ENCODE measurements at regions not wholly inside any gene's neighbourhood (a gene's known extent, or its start where the extent isn't known, plus 50 kb on each side); places are given as distances from the start of the nearest gene placed in this dataset.
"Not testable (repeated sequence)": the region's sequence is repeated elsewhere in the genome, so short reads cannot be mapped to it uniquely, and the experiment has no call there.

GRCh38 chr13:90884066-90884465 lies 463.4 kb upstream of the MIR17HG start:
- WGBS, 2 experiments (ENCODE audit: insufficient coverage in 2 of 2), result 85 to 89% methylated on average over 2 to 3 of the region's 5 CpGs
- no peaks in the 10 kb centered on the region for H3K9me3 ChIP-seq (ENCODE audit: control insufficient read depth, low read length)
- no peaks in the 10 kb centered on the region for H3K36me3 ChIP-seq (ENCODE audit: control insufficient read depth, insufficient read depth, low read length)
- no peak overlapping the region for H3K4me3 ChIP-seq (ENCODE audit: extremely low read depth, insufficient read depth, low read length, poor library complexity, severe bottlenecking)
- H3K4me1 ChIP-seq (ENCODE audit: control insufficient read depth, insufficient read depth, low read length, poor library complexity, severe bottlenecking), result no peaks in the 10 kb centered on the region
- no peak overlapping the region for H3K27ac ChIP-seq (ENCODE audit: low read depth, low read length, severe bottlenecking)

DNA sequence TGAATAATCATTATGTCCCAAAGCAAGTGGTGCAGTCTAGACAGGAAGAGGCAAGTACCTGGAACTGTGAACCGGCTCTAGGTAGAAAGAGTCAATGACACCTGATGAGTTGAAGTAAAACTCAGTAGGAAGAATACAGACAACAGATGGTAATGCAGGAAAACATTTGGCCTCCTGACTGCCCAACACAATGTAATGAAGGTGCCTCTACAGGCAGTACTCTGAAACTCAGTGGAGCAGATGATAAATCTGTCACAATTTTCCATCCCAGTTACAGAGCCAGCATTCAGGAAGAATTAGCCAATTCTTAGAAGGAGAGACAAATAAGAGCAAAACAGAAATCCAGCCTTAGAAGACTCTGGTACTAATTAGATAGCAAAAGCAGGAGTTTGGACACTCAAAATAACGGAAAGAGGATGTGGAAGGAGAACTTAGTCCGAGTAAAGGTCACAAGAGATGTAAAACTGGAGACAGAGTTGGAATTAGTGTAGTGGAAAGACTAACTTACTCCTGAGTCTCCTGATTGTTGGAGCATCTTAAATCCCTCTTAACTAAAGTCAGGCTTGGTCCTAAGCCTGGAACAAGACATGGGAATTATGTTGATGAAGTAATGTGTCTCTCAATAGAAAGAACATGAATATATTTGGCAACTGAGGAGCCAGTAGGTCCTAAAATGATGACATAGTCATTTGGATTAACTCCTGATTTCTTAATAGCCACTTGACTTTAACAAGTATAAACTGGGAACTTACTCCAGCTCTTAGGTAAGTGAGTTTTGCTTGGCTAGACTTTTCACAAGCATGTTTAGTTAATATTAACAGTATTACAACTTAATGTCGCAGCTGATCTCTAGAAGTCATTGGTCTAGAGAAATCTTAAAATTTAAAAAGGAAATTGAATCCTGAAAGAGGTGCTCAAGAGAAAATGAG lies 457.3 kb upstream of the MIR17HG start:
- no peak overlapping the region for H3K27ac ChIP-seq (ENCODE audit: low read depth, low read length, severe bottlenecking)
- no peak overlapping the region for H3K4me3 ChIP-seq (ENCODE audit: extremely low read depth, insufficient read depth, low read length, poor library complexity, severe bottlenecking)
- H3K9me3 ChIP-seq (ENCODE audit: control insufficient read depth, low read length), result no peaks in the 10 kb centered on the region
- no peaks in the 10 kb centered on the region for H3K36me3 ChIP-seq (ENCODE audit: control insufficient read depth, insufficient read depth, low read length)
- WGBS, 2 experiments (ENCODE audit: insufficient coverage in 2 of 2), result 71 to 81% methylated on average over 3 of the region's 4 CpGs
- no peaks in the 10 kb centered on the region for H3K4me1 ChIP-seq (ENCODE audit: control insufficient read depth, insufficient read depth, low read length, poor library complexity, severe bottlenecking)

DNA sequence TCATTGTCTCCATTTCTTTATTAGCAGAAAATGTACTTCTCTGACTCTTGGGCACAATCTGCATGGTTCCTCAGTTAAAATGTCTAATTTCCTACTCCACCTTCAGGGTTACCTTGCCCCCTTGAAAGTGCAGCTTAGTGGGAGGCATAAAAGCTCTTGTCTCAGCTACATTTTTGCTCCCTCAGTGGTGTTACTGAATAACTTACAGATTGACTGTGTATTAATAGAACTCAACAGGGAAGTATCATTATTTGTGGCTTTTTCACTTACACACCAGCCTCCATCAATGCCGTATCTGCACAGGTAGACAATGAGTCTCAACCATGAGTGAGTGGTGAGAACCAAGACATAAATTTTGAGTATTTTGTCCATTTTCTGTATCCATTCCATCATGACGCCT lies 456.2 kb upstream of the MIR17HG start:
- H3K4me1 ChIP-seq (ENCODE audit: control insufficient read depth, insufficient read depth, low read length, poor library complexity, severe bottlenecking), result no peaks in the 10 kb centered on the region
- H3K4me3 ChIP-seq (ENCODE audit: extremely low read depth, insufficient read depth, low read length, poor library complexity, severe bottlenecking), result no peak overlapping the region
- no peaks in the 10 kb centered on the region for H3K36me3 ChIP-seq (ENCODE audit: control insufficient read depth, insufficient read depth, low read length)
- WGBS, 2 experiments (ENCODE audit: insufficient coverage in 2 of 2), result no CpG with 5 or more reads among the region's 2 CpGs
- H3K9me3 ChIP-seq (ENCODE audit: control insufficient read depth, low read length), result no peaks in the 10 kb centered on the region
- no peak overlapping the region for H3K27ac ChIP-seq (ENCODE audit: low read depth, low read length, severe bottlenecking)

DNA sequence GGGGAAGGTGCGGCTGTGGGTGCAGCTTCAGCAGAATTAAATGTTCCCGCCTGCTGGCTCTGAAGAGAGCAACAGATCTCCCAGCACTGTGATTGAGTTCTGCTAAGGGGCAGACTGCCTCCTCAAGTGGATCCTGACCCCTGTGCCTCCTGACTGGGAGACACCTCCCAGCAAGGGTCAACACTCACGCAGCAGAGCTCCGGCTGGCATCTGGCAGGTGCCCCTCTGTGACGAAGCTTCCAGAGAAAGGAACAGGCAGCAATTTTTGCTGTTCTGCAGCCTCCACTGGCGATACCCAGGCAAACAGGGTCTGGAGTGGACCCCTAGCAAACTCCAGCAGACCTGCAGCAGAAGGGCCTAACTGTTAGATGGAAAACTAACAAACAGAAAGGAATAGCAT lies 454.3 kb upstream of the MIR17HG start:
- H3K9me3 ChIP-seq (ENCODE audit: control insufficient read depth, low read length); H3K36me3 ChIP-seq (ENCODE audit: control insufficient read depth, insufficient read depth, low read length); H3K4me3 ChIP-seq (ENCODE audit: extremely low read depth, insufficient read depth, low read length, poor library complexity, severe bottlenecking); H3K4me1 ChIP-seq (ENCODE audit: control insufficient read depth, insufficient read depth, low read length, poor library complexity, severe bottlenecking); H3K27ac ChIP-seq (ENCODE audit: low read depth, low read length, severe bottlenecking): not testable (repeated sequence)
- WGBS, 2 experiments (ENCODE audit: insufficient coverage in 2 of 2), result 78 to 85% methylated on average over 5 to 6 of the region's 6 CpGs

- no peaks in the 10 kb centered on the region for H3K9me3 ChIP-seq (ENCODE audit: control insufficient read depth, low read length)
- H3K36me3 ChIP-seq (ENCODE audit: control insufficient read depth, insufficient read depth, low read length), result no peaks in the 10 kb centered on the region
- no peaks in the 10 kb centered on the region for H3K4me1 ChIP-seq (ENCODE audit: control insufficient read depth, insufficient read depth, low read length, poor library complexity, severe bottlenecking)
- no peak overlapping the region for H3K27ac ChIP-seq (ENCODE audit: low read depth, low read length, severe bottlenecking)
- WGBS, 2 experiments (ENCODE audit: insufficient coverage in 2 of 2), result 88 to 100% methylated on average over 1 to 2 of the region's 2 CpGs
- H3K4me3 ChIP-seq (ENCODE audit: extremely low read depth, insufficient read depth, low read length, poor library complexity, severe bottlenecking), result no peak overlapping the region
Measured at GRCh38 chr13:90896002-90896401, 451.5 kb upstream of the MIR17HG start.

- Histone ChIP-seq H3K36me3 (ENCODE audit: control insufficient read depth, insufficient read depth, low read length) (no peaks in the 10 kb centered on the region), H3K4me3 (ENCODE audit: extremely low read depth, insufficient read depth, low read length, poor library complexity, severe bottlenecking) (no peak overlapping the region), H3K27ac (ENCODE audit: low read depth, low read length, severe bottlenecking) (no peak overlapping the region), H3K4me1 (ENCODE audit: control insufficient read depth, insufficient read depth, low read length, poor library complexity, severe bottlenecking) (no peaks in the 10 kb centered on the region), H3K9me3 (ENCODE audit: control insufficient read depth, low read length) (no peaks in the 10 kb centered on the region)
- no CpG with 5 or more reads among the region's 1 CpG for WGBS, 2 experiments (ENCODE audit: insufficient coverage in 2 of 2)
Measured at GRCh38 chr13:90898811-90899210, 448.7 kb upstream of the MIR17HG start.

DNA sequence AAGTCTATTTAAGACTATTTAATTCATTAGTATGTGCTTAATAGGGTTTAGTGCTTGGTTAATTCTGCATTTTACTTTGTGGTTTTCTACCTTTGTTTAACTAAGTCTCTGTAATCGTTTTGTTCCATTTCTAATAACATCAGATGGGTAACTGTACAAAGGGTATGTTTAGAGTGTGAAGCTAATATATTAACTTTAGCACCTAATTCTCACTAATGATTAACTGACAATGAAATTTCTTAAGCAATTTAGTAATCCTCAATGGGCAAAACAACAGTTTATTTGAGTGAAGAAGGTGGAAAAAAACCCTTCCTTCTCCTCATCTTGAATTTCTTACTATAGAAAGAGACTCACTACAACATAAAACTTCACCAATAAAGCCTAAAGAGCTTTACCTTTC lies 448.1 kb upstream of the MIR17HG start:
- no peaks in the 10 kb centered on the region for H3K4me1 ChIP-seq (ENCODE audit: control insufficient read depth, insufficient read depth, low read length, poor library complexity, severe bottlenecking)
- H3K27ac ChIP-seq (ENCODE audit: low read depth, low read length, severe bottlenecking), result no peak overlapping the region
- no CpG with 5 or more reads among the region's 1 CpG for WGBS, 2 experiments (ENCODE audit: insufficient coverage in 2 of 2)
- H3K9me3 ChIP-seq (ENCODE audit: control insufficient read depth, low read length), result no peaks in the 10 kb centered on the region
- H3K36me3 ChIP-seq (ENCODE audit: control insufficient read depth, insufficient read depth, low read length), result no peaks in the 10 kb centered on the region
- H3K4me3 ChIP-seq (ENCODE audit: extremely low read depth, insufficient read depth, low read length, poor library complexity, severe bottlenecking), result no peak overlapping the region

DNA sequence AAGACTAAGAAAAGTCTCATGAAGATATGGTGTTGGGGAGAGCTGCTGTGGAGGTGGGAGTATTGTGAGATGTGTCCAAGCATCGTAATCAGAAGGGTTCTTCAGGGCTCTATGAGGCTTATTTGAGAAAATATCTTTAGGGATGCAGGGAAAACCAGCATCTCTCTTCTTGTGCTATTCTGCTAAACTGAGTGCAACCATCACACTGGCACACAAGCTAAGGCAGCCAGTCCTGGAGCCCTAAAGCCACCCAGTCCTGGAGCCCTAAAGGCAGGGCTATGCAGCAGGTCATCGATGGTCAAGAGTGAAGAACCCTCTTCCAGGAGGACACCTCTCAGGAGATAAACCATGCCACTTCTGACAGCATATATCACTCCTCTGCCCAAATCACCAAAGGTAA lies 445.2 kb upstream of the MIR17HG start:
- no peak overlapping the region for H3K4me3 ChIP-seq (ENCODE audit: extremely low read depth, insufficient read depth, low read length, poor library complexity, severe bottlenecking)
- no peaks in the 10 kb centered on the region for H3K9me3 ChIP-seq (ENCODE audit: control insufficient read depth, low read length)
- no peaks in the 10 kb centered on the region for H3K36me3 ChIP-seq (ENCODE audit: control insufficient read depth, insufficient read depth, low read length)
- WGBS, 2 experiments (ENCODE audit: insufficient coverage in 2 of 2), result 83% methylated on average over 2 of the region's 2 CpGs; no CpG with 5 or more reads in 1 of the 2 experiments
- no peaks in the 10 kb centered on the region for H3K4me1 ChIP-seq (ENCODE audit: control insufficient read depth, insufficient read depth, low read length, poor library complexity, severe bottlenecking)
- H3K27ac ChIP-seq (ENCODE audit: low read depth, low read length, severe bottlenecking), result no peak overlapping the region

- H3K36me3 ChIP-seq (ENCODE audit: control insufficient read depth, insufficient read depth, low read length), result no peaks in the 10 kb centered on the region
- no peaks in the 10 kb centered on the region for H3K4me1 ChIP-seq (ENCODE audit: control insufficient read depth, insufficient read depth, low read length, poor library complexity, severe bottlenecking)
- no CpG with 5 or more reads among the region's 1 CpG for WGBS, 2 experiments (ENCODE audit: insufficient coverage in 2 of 2)
- no peaks in the 10 kb centered on the region for H3K9me3 ChIP-seq (ENCODE audit: control insufficient read depth, low read length)
- H3K4me3 ChIP-seq (ENCODE audit: extremely low read depth, insufficient read depth, low read length, poor library complexity, severe bottlenecking), result no peak overlapping the region
- H3K27ac ChIP-seq (ENCODE audit: low read depth, low read length, severe bottlenecking), result no peak overlapping the region
Measured at GRCh38 chr13:90906554-90906953, 440.9 kb upstream of the MIR17HG start.

- H3K4me3 ChIP-seq (ENCODE audit: extremely low read depth, insufficient read depth, low read length, poor library complexity, severe bottlenecking), result no peak overlapping the region
- no CpG with 5 or more reads among the region's 2 CpGs for WGBS, 2 experiments (ENCODE audit: insufficient coverage in 2 of 2)
- no peaks in the 10 kb centered on the region for H3K36me3 ChIP-seq (ENCODE audit: control insufficient read depth, insufficient read depth, low read length)
- no peaks in the 10 kb centered on the region for H3K9me3 ChIP-seq (ENCODE audit: control insufficient read depth, low read length)
- no peaks in the 10 kb centered on the region for H3K4me1 ChIP-seq (ENCODE audit: control insufficient read depth, insufficient read depth, low read length, poor library complexity, severe bottlenecking)
- H3K27ac ChIP-seq (ENCODE audit: low read depth, low read length, severe bottlenecking), result no peak overlapping the region
Measured at GRCh38 chr13:90908792-90909191, 438.7 kb upstream of the MIR17HG start.

DNA sequence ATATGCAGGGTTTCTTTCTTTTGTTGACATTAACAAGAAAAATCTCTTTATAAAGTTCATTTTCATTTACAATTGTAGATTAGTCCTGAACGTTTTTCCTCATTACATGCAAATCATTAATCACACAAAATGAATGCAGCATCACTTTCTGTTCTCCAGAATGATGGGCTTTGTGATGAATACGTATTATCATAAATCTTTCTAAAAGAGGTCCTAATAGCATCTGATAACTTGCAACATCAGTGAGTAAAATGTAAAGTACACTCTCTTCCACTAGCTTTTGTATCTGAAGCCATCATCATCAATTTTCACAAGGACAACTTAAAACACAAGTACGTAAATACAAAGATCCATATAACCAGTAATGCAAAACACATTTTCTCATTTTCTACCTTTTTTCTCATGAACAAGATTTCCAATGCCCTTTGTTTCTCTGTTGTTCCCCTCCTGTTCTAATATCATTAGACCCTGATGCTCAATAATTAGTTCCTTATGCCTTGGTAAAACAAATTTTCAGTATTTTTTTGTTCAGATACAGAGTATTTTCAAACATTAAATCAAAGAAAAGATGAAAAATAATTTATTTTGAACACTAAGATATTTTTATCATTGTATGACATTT lies 437.4 kb upstream of the MIR17HG start:
- WGBS, 2 experiments (ENCODE audit: insufficient coverage in 2 of 2), result 70 to 100% methylated on average over 1 to 2 of the region's 3 CpGs
- no peak overlapping the region for H3K27ac ChIP-seq (ENCODE audit: low read depth, low read length, severe bottlenecking)

More for the DNA sequence above, 437.4 kb upstream of the MIR17HG start:
- Histone ChIP-seq H3K36me3 (ENCODE audit: control insufficient read depth, insufficient read depth, low read length) (no peaks in the 10 kb centered on the region), H3K9me3 (ENCODE audit: control insufficient read depth, low read length) (no peaks in the 10 kb centered on the region), H3K4me1 (ENCODE audit: control insufficient read depth, insufficient read depth, low read length, poor library complexity, severe bottlenecking) (no peaks in the 10 kb centered on the region), H3K4me3 (ENCODE audit: extremely low read depth, insufficient read depth, low read length, poor library complexity, severe bottlenecking) (no peak overlapping the region)

All from mesodermal cell (in vitro differentiated cells).